Type B pancreatic cell (in vitro differentiated cells): ENCODE measurements at regions not wholly inside any gene's neighbourhood (a gene's known extent, or its start where the extent isn't known, plus 50 kb on each side); places are given as distances from the start of the nearest gene placed in this dataset.

Experiments
- DNase-seq: peaks from one replicate; pipeline ENCODE4 v3.0.0; 2021; ENCODE audit warnings: mixed read lengths; ENCODE audit not compliant: unreplicated experiment; ENCODE audit errors: extremely low spot score
- H3K27ac Mint-ChIP-seq: 2 replicates; pipeline ENCODE4 v1.8.0; 2021; ENCODE audit warnings: mild to moderate bottlenecking, mixed read lengths
- H3K27me3 Mint-ChIP-seq: 2 replicates; pipeline ENCODE4 v1.8.0; 2021; ENCODE audit warnings: mixed read lengths
- H3K36me3 Mint-ChIP-seq: 2 replicates; pipeline ENCODE4 v1.8.0; 2021; ENCODE audit warnings: mixed read lengths
- H3K4me1 Mint-ChIP-seq: one replicate; pipeline ENCODE4 v1.8.0; 2021; ENCODE audit warnings: mixed read lengths; ENCODE audit not compliant: unreplicated experiment
- H3K4me3 Mint-ChIP-seq: 2 replicates; pipeline ENCODE4 v1.8.0; 2021; ENCODE audit warnings: mild to moderate bottlenecking, mixed read lengths
- H3K9me3 Mint-ChIP-seq: 2 replicates; pipeline ENCODE4 v1.8.0; 2021; ENCODE audit warnings: mixed read lengths
- TF ChIP-seq, protein P1 (sequence below): fragments of 200-600 bp; sonication (generic); conservative IDR thresholded peaks from 2 replicates; pipeline ENCODE4 v1.5.0; 2021; ENCODE audit warnings: antibody characterized with exemption, mild to moderate bottlenecking

- DNase-seq: peak; percentile 63
- Mint-ChIP-seq H3K9me3 (no peaks in the 10 kb centered on the region), H3K4me1 (no peaks in the 10 kb centered on the region)
Observed at GRCh38 chr12:34400986-34401658, 378.8 kb downstream of the ALG10 start.

GRCh38 chr12:34401659-34402227 is 379.4 kb downstream of the ALG10 start:
- peak; percentile 57 for DNase-seq
- no peaks in the 10 kb centered on the region for H3K4me1 Mint-ChIP-seq
- no peaks in the 10 kb centered on the region for H3K9me3 Mint-ChIP-seq
- no peaks in the 10 kb centered on the region for H3K36me3 Mint-ChIP-seq
- TF ChIP-seq, protein P1, sequence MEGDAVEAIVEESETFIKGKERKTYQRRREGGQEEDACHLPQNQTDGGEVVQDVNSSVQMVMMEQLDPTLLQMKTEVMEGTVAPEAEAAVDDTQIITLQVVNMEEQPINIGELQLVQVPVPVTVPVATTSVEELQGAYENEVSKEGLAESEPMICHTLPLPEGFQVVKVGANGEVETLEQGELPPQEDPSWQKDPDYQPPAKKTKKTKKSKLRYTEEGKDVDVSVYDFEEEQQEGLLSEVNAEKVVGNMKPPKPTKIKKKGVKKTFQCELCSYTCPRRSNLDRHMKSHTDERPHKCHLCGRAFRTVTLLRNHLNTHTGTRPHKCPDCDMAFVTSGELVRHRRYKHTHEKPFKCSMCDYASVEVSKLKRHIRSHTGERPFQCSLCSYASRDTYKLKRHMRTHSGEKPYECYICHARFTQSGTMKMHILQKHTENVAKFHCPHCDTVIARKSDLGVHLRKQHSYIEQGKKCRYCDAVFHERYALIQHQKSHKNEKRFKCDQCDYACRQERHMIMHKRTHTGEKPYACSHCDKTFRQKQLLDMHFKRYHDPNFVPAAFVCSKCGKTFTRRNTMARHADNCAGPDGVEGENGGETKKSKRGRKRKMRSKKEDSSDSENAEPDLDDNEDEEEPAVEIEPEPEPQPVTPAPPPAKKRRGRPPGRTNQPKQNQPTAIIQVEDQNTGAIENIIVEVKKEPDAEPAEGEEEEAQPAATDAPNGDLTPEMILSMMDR: no peak
- no peak overlapping the region for H3K27ac Mint-ChIP-seq
- H3K27me3 Mint-ChIP-seq: no peaks in the 10 kb centered on the region
- no peak overlapping the region for H3K4me3 Mint-ChIP-seq

More at GRCh38 chr12:34400986-34401658, 378.8 kb downstream of the ALG10 start:
- TF ChIP-seq, protein P1: no peak
- no peak overlapping the region for H3K27ac Mint-ChIP-seq
- H3K4me3 Mint-ChIP-seq: no peak overlapping the region
- H3K27me3 Mint-ChIP-seq: no peaks in the 10 kb centered on the region
- no peaks in the 10 kb centered on the region for H3K36me3 Mint-ChIP-seq

DNA sequence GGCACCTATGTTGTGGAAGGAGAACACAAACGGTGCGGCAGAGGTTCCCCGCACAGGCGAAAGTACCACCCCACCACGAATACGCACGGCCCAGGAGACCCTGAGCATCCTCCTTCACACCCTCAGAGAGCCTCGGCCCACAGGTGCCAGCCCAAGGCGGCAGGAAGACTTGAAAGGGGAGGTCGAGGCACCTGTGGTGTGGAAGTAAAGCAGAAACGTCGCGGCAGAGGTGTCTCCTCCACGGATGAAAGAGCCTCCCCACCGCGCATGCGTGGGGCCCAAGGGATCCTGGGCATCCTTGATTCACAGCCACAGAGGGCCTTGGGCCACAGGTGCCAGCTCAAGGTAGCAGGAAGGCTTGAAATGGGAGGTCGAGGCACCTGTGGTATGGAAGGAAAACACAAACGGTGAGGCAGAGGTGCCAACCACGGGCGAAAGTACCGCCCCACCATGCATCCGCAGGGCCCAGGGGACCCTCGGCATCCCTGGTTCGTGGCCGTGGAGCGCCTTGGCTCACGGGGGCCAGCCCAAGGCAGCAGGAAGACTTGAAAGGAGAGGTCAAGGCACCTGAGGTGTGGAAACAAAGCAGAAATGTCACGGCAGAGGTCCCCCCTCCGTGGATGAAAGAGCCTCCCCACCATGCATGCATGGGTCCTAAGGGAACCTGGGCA is 380.1 kb downstream of the ALG10 start:
- H3K27me3 Mint-ChIP-seq: no peaks in the 10 kb centered on the region
- H3K9me3 Mint-ChIP-seq: no peaks in the 10 kb centered on the region
- DNase-seq: peak; percentile 44

DNA sequence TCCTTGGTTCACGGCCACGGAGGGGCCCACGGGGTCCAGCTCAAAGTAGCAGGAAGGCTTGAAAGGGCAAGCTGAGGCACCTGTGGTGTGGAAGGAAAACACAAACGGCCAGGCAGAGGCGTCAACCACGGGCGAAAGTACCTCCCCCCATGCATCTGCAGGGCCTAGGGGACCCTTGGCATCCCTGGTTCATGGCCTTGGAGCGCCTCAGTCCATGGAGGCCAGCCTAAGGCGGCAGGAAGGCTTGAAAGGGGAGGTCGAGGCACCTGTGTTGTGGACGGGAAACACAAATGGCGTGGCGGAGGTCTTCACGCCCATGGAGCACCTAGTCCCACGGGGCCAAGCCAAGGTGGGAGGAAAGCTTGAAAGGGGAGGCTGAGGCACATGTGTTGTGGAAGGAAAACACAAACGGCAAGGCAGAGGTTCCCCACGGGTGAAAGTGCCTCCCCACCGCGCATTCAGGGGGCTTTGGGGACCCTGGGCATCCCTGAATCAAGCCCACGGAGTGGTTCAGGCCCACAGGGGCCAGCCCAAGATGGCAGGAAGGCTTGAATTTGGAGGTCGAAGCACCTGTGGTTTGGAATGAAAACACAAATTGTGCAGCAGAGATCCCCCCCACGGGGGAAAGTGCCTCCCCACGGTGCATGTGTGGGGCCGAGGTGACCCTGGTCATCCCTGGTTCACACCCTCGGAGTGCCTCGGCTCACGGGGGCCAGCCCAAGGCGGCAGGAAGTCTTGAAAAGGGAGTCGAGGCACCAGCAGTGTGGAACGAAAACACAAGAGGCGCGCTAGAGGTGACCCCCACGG is 380.8 kb downstream of the ALG10 start:
- Mint-ChIP-seq H3K36me3 (no peaks in the 10 kb centered on the region), H3K4me3 (no peak overlapping the region), H3K4me1 (no peaks in the 10 kb centered on the region), H3K9me3 (no peaks in the 10 kb centered on the region), H3K27me3 (no peaks in the 10 kb centered on the region), H3K27ac (no peak overlapping the region)
- peak; percentile 49 for DNase-seq
- TF ChIP-seq, protein P1: no peak

More for the DNA sequence above, 380.1 kb downstream of the ALG10 start:
- no peaks in the 10 kb centered on the region for H3K4me1 Mint-ChIP-seq
- no peak overlapping the region for H3K27ac Mint-ChIP-seq
- H3K4me3 Mint-ChIP-seq: no peak overlapping the region
- H3K36me3 Mint-ChIP-seq: no peaks in the 10 kb centered on the region
- TF ChIP-seq, protein P1: no peak

- TF ChIP-seq, protein P1: no peak
- Mint-ChIP-seq H3K4me1 (no peaks in the 10 kb centered on the region), H3K9me3 (no peaks in the 10 kb centered on the region), H3K27ac (no peak overlapping the region), H3K4me3 (no peak overlapping the region), H3K36me3 (no peaks in the 10 kb centered on the region), H3K27me3 (no peaks in the 10 kb centered on the region)
- DNase-seq: peak; percentile 53
Observed at GRCh38 chr12:34403706-34404376, 381.5 kb downstream of the ALG10 start.
